ENCODE measurements at regions not wholly inside any gene's neighbourhood (a gene's known extent, or its start where the extent isn't known, plus 50 kb on each side); places are given as distances from the start of the nearest gene placed in this dataset.
A peak's percentile ranks its signal among the peaks of the same experiment; 100 is the strongest.

DNA sequence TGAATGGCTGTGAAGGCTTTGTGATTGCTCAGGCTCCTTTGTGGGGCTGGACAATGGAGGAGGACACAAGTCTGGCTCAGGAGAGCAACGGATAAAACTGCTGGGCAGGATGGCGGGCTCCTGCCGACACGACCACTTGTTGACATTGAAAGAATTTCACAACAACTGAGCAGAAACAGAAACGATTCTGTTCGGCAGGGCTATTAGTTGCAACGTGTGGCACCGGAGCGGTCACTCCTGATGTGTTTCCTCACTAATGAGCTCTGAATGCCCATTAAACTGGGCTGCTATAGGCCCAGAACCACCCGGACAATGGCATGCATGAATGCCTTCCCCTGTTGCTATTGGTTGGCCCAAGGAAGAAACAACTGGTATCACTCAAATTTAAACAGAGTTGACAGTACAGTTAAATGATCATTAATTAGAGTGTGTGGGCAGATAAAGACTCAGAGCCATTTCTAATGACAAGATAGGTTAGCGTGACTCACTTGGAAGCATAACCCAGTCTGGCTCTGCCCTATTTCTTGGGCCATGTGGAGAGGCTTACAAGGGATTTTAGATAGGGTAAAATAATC lies 142.9 kb downstream of the ASCL1 start:
- no peak for DNase-seq

GRCh38 chr12:103102225-103102744 lies 144.8 kb downstream of the ASCL1 start:
- no peak for DNase-seq

DNA sequence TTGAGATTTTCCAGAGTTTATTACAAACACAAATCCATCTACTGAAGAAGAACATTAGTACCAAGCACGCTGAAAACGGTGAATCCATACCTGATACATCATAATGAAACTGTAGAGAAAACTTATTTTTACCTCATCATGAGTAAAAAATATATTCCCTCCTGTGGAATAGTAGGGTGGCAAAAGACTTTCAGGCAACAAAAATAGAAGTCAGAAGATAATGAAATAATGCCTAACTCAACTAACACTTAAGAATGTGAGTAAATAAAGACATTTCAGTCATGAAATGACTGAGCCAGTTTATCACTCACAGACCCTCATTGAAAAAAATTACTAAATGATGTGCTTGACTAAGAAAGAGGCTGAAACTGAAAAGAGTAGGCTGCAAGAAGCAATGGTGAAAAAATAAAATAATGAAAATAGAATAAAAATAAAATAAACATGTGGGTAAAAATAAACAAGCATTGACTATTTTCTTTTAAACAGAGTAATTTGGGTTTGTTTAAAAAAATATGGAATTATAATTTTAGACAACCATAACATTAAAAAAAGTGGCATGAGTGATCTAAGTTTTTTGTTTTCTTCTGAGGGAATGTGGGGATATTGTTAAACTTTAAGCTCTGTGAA lies 148.6 kb downstream of the ASCL1 start:
- no peak for DNase-seq

DNA sequence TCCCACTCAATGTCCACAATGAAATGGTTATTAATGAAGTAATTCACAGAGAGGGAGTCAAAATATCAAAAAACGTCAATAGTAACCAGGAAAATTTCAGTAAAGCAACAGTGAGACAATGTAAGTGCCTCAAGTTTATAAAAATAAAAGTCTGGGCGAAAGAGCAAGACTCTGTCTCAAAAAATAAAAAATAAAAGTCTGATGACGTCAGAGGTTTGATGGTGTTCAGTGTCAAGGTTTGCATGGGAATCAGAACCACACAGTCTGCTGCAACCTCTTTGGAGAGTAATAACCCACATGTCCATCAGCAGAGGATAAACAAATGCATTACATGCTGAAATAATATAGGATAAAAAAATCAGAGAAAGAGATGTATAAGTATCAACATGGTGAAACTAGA lies 152.4 kb downstream of the ASCL1 start:
- DNase-seq, result no peak

DNA sequence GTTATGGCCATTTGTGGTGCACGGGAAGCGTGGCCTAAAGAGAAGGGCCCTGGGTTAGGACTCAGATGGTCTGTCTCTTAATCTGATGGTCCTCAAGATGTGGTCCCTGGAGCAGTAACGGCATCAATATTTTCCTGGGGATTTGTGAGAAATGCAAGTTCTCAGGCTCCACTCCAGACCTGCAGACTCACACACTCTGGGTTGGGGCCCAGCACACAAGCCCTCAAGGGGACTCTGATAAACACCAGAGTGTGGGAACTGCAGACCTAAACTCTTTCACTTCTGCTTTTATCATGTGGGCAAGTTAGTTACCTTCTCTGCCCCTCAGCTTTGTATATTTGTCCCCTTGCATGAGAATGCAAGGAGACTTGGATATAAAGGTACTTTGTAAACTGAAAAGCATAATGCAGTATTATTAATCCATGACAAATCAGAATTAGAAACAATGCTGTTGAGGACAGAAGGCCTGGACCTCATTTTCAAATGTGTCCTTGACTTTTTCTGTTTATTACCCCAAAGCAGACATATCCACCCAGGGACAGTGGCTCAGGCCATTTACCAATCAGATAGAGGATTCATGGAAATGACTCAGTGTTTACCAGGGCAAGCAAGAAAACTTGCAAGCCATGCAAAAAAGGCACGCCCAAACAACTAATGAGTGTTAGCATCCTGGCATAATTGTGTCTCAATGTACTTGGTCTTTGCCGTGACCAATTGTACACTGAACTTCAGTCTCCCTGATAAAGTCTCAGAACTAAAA lies 157.0 kb downstream of the ASCL1 start:
- peak; percentile 82 for DNase-seq

- no peak for DNase-seq
These were observed 171.5 kb downstream of the ASCL1 start for GRCh38 chr12:103128862-103129501.

DNA sequence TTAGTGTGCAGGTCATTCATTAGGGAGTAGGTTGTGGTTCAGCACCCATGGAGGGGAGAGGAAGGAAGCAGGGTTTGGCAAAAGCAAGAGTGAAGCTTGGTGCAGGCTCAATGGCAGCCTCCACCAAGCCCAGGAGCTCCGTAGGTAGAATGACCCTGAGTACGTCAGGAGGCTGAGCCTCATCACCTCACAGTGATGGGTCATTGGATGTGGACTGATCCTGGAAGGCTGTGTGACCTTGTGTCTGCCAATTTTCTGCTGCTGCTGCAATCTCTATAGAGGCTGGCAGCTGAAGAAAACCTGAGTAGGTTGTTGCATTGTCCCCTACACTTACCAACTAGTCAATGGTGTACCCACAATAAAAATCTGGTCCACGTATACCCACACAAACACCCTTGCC lies 173.1 kb downstream of the ASCL1 start:
- no peak for DNase-seq

DNA sequence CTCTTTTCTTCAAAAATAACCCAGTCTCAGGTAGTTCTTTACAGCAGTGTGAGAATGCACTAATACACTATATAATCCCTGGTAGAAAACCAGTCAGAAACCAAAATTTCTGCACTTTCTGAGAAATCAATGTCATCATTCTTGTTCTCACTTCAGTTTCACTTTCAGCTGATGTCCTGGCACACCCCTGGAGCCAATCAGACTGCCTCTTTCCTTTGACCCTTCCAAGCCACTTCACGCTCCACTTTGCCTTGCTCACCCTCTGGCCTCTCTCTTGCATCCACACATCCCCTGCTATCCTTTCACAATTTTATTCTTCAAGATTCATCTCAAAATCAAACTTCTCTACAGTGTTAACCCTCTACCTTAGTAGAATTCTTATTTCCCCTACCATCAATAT lies 181.1 kb downstream of the ASCL1 start:
- DNase-seq, result peak; percentile 7

DNA sequence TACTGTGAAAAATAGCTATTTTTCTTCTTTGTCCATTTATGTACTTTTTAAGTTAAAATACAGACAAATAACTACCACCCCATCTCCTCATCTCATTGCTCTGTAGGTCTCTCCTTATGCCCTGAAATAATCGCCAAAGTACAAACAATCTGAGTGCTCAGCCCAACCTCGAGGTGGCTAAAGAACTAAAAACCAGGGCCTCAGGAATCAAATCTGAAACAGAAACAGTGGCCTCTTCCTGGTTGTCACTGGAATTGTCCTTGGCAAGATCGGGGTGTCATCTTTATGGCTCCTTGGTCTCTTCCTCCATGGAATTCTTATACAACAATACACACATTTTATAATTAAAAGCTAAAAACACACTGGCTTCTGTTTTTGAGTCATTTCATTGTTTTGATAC lies 182.4 kb downstream of the ASCL1 start:
- no peak for DNase-seq

- DNase-seq, result no peak
These were observed 182.8 kb downstream of the ASCL1 start for GRCh38 chr12:103140286-103140685.

GRCh38 chr12:103144278-103144677 lies 186.8 kb downstream of the ASCL1 start:
- no peak for DNase-seq

DNA sequence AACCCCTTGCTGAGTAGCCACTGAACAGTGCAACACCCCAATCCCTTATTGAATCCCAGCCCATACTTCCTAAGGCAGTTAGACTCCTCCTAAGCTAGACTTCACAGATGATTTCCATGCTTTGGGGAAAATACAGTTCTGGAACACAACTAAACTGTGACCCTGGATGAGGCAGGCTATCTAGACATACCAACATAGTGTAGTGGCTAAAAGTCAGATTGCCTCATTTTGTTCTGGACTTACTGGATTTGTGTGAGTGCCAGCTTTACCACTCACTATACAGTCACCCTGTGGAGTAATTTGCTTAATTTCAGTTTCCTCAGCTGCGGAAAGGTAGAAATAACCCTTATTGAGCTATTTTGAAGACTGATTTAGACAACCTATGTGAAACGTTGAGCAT lies 203.1 kb downstream of the ASCL1 start:
- no peak for DNase-seq

GRCh38 chr12:103161582-103162362 lies 204.3 kb downstream of the ASCL1 start:
- DNase-seq, result no peak

DNA sequence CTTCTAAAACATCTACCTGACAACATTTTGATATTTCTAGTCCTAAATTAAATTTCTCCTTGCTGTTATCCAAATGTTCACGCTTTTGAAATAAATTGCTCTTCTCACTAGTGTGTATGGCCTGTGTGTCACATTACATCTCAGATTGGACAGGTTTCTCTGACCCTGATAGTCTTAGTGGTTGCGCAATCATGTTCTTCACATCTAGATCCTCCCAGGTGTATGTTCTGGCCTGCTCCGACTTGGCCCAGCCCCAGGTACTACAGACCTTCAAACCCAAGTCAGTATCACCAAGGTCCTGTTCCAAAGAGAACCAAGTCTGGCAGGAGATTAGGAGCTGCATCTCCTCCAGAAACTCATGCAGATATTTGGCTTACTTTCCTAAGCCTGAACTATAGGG lies 209.5 kb downstream of the ASCL1 start:
- DNase-seq, result no peak

DNA sequence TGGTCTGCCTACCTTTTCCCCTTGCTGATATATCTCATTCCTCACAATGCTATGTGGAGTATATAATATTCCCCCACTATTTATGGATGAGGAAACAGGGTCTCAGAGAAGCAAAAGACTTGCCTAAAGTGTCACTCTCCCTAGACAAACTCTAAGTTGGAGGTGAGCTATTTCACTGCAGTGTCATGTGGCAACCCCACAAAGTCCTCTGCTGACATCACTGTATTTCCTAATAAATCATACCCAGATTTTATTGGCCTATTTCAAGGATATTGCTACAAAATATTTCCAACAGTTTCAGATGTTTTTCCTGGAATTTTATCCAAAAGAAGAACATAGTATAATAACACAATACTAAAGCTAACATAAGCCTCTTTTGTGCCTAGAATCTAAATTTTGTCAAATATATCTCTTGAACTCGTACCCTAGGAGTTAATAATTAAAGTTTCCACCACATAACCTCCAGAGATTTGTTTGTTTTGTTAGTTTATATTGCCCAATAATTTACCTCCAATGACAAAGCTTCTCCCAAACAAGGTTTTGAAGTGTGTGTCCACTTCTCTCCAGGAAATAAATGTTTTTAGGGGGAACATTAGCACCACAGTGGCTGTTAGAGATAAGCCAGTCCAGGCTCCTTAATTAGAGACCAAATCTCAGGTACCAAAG lies 215.1 kb downstream of the ASCL1 start:
- no peak for DNase-seq

GRCh38 chr12:103175625-103176024 lies 218.2 kb downstream of the ASCL1 start:
- no peak for DNase-seq

DNA sequence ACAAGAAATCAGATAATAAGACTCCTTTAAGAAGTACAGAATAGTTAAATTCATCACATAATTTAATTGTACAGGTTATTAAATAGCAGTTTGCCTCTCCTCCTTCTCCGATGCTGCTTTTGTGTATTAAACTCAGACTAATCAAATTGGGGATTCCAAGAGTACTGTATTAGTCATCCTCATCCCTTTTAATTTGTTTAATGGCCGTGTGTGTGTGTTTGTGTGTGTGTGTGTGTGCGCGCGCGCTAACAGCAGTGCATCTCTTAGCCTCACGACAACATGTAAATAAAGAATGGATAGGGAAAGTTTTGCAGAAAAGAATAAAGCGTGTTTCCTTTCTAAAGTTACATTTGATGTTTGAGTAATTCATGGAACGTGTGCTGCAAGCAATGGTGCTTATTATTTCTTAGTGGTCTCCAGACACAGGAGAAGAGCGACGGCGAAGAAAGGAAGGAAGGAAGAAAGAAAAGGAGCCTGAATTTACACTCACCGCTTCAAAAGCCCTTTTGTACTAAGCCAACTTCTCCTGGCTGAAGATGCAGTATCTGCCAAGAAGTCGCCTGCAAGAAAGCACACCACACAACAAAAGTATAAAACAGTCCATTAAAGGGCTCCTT lies 220.3 kb downstream of the ASCL1 start:
- DNase-seq, result no peak

DNA sequence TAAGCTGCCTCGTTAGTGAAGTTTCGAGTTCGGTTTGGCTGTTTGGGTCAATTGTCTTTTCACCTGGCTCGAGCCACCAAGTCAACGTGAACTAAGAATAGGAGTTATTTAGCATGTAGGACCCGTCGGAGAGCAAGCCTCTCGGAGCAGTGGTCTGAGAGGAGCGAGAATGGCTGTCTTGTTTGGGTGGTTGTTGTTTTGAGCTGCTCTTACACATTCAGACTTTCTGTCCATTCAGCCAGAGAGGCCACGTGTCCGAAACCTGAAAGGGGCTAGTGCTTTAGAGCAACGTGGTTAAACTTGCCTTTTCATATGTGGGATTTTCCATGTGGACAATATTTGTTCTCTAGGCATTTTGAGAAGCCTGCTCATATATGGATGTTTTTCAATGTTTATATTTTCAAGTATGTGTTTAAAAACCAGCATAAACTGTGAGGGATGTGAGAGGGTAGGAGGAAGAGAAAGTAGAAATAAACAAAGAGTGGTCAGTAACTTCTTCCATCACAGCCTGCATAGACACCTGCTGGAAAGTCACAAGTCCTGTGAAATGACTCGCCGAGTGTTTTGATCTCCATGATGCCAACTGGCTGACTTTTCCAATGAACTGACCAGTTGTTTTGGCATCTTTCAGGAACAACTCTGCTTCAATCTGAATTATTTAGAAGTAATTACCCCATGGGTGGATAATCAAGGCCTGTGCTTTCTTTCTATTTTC lies 221.0 kb downstream of the ASCL1 start:
- no peak for DNase-seq

DNA sequence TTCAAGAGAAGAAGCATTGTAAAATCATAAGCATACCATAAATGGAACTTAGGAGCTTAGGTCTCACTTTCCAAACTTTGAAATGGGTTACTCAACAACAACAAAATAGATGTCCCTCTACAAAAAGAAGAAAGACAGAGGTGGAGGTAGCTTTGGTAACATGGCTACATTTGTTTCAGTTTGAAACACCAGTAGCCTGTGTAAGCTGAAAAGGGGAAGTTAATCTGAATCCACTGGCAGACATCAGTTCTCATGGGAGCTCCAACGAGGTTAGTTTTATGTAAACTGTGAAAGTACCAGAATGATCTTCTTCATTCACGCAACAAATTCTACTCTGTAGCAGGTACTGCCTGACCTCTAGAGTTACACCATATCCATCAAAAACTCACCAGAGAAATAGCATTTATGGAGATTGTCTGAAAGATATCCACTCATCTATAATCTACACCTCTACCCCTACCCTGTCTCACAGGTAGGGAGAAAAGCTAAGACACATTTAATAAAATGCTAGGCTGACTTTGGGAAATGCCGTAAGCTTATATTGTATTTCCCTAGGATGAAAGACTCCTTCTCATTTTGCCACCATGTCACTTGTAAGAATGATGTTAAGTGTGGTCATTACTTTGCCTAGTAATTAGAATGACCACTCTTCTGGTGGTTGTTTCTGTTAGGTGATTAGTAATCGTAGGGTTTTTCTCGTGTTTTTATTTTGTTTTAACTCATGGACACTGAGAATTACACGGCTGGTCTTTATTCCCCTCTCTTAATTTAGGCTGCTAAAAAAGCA lies 224.1 kb downstream of the ASCL1 start:
- no peak for DNase-seq

DNA sequence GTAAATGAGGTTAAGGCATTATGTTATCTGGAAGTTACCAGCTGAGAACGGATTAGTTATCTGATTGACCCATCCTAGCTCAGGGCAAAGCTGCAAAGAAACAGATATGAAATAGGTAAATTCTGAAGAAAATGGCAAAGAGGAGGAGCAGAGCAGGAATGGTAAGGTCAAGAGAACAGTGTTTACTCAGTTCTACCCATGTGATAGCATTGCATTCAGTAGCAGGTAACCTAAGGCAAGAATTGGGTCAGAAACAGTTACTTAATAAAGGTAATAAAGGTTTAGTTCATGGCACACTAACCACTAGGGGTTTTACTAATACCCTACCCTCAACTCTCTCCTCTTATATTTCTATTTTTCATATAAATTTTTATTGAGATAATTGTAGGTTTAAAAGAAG lies 224.8 kb downstream of the ASCL1 start:
- DNase-seq, result no peak
